GM18511 (cell line): ENCODE measurements at regions not wholly inside any gene's neighbourhood (a gene's known extent, or its start where the extent isn't known, plus 50 kb on each side); places are given as distances from the start of the nearest gene placed in this dataset.
"Not testable (repeated sequence)": the region's sequence is repeated elsewhere in the genome, so short reads cannot be mapped to it uniquely, and the experiment has no call there.

Experiments used
- ATAC-seq: cut with Tn5 transposase; IDR thresholded peaks from one replicate; pipeline ENCODE4 v1.9.1; 2021; ENCODE audit warnings: mild to moderate bottlenecking, moderate library complexity; ENCODE audit not compliant: unreplicated experiment

DNA sequence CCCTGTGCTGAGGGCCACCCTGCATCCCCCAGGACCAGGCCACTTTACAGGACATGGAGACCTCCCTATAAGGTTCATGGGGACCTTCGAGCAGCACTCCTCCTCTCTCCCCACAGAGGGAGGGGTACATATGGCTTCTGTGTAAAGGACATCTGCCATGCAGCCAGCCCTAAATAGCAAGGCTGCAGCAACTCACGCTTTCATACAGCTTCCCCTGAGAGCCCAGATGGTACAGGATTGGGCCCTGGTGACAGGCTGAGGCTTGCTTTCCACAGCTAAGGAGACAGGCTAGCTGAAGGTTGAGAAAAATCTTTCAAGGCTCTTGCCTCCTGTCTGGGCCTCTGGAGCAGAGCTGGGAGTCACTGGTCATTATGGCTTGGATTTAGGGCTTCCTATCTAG is 147.0 kb upstream of the ZNF366 start:
- no peak for ATAC-seq

GRCh38 chr5:72653586-72653985 is 146.4 kb upstream of the ZNF366 start:
- ATAC-seq: no peak

GRCh38 chr5:72651779-72652178 is 144.6 kb upstream of the ZNF366 start:
- ATAC-seq: no peak

DNA sequence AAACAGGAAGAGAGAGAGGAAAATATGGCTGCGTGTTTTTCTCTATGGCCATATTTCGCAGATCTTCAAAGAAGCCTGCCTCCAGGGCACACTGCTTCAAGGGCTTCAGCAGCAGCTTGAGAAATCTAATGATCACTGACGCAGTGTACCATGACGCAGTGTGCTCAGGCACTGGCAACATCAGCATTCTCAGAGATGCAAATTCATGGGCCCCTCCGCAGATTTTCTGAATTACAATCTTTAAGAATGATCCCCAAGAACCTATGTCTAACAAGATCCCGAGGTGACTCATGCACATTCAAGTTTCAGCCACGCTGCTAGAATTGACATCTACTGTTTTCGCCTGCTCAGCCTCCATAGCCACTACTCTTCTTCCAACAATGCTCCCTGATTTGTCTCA is 143.9 kb upstream of the ZNF366 start:
- ATAC-seq: no peak

DNA sequence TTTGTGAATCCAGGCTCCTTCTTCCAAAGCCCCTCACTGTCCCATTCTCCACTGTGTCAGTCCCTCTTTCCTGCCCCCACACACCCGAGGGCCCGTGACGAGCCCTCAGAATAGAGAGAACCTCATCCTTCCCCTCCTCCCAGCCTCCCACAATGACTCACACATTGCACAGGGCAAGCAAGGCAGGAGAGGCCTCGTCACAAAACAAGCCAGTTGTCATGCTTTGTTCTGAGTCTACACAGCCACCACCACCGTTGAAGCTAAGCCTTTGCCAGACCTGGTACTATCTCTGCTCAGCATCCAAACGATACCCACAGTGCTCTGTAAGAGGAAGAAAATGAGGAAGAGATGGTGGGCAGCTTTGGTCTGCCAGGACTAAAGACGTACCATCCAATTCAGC is 142.2 kb upstream of the ZNF366 start:
- no peak for ATAC-seq

DNA sequence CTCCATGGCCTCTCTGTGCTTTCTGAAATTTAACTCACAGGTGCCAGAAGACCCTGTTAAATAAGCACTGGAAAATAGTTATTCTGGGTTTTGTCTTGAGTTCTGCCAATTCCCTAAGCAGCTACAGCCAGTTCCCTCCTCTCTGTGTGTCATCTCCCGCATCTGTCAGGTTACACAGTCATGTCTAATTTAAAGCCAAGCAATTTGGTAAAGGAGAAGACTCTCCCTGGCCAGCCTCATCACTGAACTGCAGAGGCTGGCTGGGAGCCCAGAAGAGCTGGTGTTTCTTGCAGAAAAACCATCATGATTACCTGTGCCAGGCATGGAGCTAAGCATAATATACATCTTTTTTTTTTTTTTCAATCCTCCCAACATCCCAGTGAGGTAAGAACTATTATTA is 141.3 kb upstream of the ZNF366 start:
- ATAC-seq: no peak

DNA sequence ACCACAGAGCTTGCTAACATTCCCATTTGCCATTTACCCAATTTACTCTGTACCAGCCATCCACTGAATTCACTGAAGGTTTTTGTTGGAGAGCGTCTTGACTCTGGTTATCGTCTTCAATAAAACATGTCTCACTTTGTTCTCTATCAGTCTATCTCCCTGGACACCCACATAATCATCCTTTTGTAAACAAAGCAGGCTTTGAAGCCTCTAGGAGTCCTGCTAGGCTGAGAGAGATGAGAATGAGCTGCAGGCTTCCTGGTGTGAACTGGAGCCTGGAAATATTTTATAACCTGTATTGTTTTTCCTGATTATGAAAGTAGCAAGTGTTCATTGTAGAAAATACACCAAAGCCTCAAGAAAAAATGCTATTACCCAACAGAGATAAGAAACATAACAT is 140.6 kb upstream of the ZNF366 start:
- no peak for ATAC-seq

GRCh38 chr5:72646246-72646866 is 139.1 kb upstream of the ZNF366 start:
- ATAC-seq: no peak

DNA sequence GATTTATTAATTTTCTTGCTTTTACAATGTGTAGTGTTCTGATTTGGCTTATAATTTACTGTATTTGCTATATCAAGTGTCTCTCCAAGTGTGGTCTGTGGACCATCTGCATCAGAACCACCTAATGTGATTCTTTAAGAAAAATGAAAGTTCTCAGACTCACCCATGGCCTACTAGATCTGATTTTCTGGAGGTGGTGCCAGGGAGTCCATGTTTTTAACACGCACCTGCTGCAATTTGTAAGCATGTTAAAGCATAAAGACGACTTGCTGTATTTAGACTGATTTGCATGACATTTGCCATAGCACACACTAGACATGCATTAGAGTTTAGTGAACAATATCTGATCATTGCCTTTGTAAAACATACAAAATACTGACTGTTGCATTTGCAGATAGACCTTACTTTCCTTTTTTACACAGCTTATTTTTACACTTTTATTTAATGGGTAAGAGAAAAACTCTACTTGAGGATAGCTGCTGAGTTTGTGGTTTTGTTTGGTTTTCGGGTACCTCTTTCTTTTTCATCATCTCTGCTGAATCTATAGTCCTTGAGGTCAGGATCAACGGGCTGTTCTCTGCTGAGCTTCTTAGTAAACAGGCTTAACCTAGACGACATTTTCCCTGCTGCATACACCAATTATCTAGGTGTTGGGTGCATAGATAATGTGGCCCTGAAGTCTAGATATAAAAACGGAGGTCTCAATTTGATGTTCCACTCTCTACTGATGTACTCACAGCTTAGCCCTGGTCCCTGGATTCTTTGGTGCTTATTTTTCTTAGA is 138.0 kb upstream of the ZNF366 start:
- no peak for ATAC-seq

- no peak for ATAC-seq
Observed at GRCh38 chr5:72644296-72644695, 137.1 kb upstream of the ZNF366 start.

GRCh38 chr5:72641164-72641563 is 134.0 kb upstream of the ZNF366 start:
- no peak for ATAC-seq

GRCh38 chr5:72637058-72637457 is 129.8 kb upstream of the ZNF366 start:
- no peak for ATAC-seq

GRCh38 chr5:72636565-72636964 is 129.4 kb upstream of the ZNF366 start:
- ATAC-seq: not testable (repeated sequence)

DNA sequence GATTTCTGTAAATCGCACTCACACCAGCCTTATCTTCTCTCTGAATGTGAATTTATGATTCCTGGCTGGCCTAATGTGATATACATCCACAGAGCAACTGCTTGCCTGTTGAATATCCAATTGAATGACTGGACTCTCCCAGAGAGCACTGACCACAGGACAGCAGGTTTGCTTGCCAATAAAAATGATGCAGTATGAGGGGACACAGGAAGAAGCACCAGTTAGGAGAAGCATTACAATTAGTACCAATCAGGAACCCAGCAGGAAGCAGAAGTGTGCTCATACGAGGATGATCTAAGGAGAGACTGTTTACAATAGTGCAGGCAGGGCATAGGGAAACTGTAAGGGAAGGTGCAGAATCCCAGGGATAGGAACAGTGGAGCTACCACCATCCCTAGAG is 127.2 kb upstream of the ZNF366 start:
- no peak for ATAC-seq

DNA sequence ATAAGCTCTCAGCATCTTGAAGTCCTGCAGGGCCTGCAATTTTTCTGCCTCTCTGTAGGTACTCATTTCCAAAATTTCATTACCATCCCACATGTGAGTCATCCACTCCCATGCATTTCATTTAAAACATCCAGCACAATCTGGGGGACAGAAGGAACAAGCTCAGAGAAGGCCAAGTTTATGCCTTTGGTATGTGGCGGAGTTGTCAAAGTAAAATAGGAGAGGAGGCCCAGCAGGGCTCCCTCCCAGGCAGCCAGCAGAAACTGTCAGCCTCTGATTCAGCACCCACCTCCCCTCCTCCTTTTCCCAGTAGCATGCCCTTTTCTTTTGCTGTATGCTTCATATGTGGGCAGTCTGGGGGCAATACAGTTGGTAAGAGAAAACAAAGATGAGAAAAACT is 126.4 kb upstream of the ZNF366 start:
- no peak for ATAC-seq

GRCh38 chr5:72633041-72633445 is 125.8 kb upstream of the ZNF366 start:
- ATAC-seq: no peak

GRCh38 chr5:72630721-72631120 is 123.5 kb upstream of the ZNF366 start:
- no peak for ATAC-seq

DNA sequence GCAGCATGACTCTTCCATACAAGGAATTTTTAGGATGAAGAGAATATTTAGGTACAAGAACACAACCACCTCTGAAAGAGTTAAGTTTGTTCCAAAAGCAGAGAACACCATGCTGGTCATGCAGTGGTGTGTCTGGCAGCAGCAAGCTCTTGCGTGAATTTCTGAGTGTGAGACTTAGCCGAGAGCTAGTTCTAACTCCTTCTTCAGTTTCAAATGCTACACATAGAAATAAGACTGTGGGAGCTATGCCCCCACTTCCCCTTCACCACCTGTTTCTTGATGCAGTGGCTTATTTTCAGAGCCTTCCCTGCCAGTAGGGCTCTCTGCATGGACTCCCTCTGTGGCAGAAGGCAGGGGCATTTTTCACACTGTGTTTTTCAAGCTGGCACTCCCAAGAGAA is 122.9 kb upstream of the ZNF366 start:
- ATAC-seq: no peak

DNA sequence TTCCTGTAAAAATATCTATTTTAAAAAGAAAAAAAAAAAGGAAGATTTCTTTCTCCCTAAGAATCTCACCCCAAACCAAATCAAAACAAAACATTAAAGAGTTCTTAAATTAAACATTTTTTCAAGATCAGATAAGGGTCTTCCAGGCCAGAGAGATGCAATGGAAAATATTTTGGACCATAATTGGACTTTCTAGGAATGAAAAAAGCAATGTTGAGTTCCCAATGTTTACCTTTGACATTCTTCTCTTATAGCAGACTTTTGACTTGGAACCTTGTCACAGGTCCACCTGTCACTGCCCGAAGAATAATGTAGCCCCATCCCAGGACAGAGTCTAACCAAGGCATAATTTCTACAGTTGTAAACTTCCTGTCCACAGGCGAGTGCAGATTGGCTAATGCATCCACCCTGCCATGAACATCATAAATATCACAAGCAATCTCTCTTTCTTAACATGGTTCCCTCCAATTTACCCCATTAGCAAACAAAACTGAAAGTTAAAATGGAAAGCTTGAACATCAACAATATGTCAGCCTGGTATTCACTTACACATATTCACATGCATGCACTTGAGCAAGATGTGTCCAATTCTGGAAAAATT is 121.7 kb upstream of the ZNF366 start:
- ATAC-seq: no peak

- ATAC-seq: no peak
Observed at GRCh38 chr5:72625332-72625731, 118.1 kb upstream of the ZNF366 start.

- ATAC-seq: no peak
Observed at GRCh38 chr5:72624641-72625236, 117.5 kb upstream of the ZNF366 start.

- ATAC-seq: no peak
Observed at GRCh38 chr5:72623936-72624335, 116.7 kb upstream of the ZNF366 start.
